ENCODE measurements at regions not wholly inside any gene's neighbourhood (a gene's known extent, or its start where the extent isn't known, plus 50 kb on each side); places are given as distances from the start of the nearest gene placed in this dataset.

DNA sequence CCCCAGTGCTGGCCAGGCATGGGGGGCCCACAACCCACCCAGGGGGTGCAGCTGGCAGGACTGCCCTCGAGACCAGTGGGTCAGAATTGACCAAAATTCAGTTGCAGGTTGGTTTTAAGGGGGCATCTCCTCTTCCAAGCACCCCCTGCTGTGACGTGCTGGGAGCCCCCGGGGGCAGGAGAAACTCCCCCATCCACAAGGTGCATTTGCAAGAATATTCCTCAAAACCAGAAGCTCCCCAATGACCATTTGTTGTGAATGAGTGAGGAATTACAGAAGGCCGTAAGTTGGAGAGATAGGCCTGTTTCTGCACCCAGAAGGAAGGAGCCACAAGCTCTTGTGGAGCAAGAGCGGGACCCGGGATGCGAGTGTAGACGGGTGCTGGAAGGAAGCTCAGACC is 414.5 kb downstream of the BRD1 start:
- Mint-ChIP-seq H3K4me1 (no peaks in the 10 kb centered on the region), H3K36me3 (ENCODE audit: low read depth) (no peaks in the 10 kb centered on the region), H3K27me3 (no peaks in the 10 kb centered on the region), H3K4me3 (no peak overlapping the region), H3K27ac (no peak overlapping the region), H3K9me3 (no peaks in the 10 kb centered on the region)
- ChIA-PET CTCF (no interaction called here), POLR2A (no interaction called here)
- no peak for DNase-seq

DNA sequence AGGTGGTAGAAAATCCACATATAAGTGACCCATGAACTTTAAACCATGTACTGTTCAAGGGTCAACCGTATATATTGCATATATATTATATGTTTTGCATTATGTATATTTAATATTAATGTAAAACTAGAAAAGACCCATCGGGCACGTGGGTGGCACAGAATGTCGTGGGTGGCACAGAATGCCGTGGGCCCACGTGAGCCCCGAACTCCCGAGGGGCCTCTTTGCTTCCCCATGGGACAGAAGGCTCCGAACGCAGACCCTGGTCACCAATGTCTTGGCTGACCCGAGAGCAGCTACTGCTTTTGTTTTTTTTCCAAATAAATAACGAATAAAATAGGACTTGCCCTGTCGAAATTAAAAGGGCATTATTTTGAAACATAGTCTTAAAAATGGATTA is 415.4 kb downstream of the BRD1 start:
- Mint-ChIP-seq H3K36me3 (ENCODE audit: low read depth) (no peaks in the 10 kb centered on the region), H3K27me3 (no peaks in the 10 kb centered on the region), H3K4me1 (no peaks in the 10 kb centered on the region), H3K9me3 (no peaks in the 10 kb centered on the region), H3K27ac (no peak overlapping the region), H3K4me3 (no peak overlapping the region)
- ChIA-PET CTCF (no interaction called here), POLR2A (no interaction called here)
- no peak for DNase-seq

DNA sequence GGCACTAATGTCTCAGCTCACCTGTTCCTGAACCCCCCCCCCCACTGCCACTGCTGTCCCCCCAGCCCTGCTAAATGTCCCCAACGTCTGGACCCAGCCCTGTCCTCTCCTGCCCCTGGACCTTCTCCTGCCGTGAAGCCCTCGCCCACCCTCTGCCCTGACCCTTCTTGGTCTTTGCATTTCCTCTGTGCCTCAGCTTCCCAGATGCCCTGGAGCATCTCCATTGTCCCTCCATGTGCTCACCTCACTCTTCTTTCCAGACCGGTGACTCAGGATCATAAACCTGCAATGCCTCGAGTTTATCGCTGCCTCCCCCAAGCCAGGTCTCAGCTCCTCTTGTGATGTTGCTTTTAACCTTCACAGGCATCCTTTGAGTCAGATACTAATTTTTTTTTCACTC is 416.4 kb downstream of the BRD1 start:
- Mint-ChIP-seq H3K4me3 (no peak overlapping the region), H3K9me3 (no peaks in the 10 kb centered on the region), H3K36me3 (ENCODE audit: low read depth) (no peaks in the 10 kb centered on the region), H3K27me3 (no peaks in the 10 kb centered on the region), H3K4me1 (no peaks in the 10 kb centered on the region), H3K27ac (no peak overlapping the region)
- POLR2A ChIA-PET, result no interaction called here
- DNase-seq, result no peak
- CTCF ChIA-PET, result no interaction called here

DNA sequence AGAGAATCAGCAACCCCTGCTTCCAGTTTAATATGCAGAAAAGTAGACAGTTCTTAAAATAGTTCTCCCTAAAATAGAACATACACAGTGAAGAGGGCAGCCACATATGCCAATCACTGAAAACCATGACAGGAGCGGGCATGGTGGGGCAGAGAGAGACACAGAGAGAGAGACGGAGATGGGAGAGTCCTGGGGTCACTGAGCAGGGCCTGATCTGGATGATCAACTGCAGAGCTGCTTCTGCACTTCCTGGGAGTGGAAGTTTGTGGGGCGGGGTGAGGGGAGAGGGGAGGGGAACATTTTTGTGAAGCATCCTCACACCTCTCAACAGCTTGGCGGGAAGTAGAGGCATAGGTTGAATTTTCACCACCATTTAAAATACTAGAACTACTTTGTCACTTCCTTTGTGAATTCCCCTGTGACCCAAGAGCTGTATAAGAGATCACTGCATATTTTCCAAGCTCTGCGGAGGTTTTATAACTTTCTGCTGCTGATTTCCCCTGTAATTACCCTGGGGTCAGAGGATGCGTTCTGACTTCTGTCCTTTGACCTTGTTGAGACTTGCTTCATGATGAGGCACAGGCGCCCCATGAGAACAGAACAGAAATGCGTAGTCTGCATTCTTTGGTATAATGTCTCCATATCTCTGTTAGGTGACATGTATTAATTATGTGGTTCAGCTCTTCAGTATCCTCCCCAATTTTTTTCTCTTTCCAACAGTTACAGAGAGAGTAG is 419.4 kb downstream of the BRD1 start:
- H3K4me3 Mint-ChIP-seq, result no peak overlapping the region
- H3K4me1 Mint-ChIP-seq, result no peaks in the 10 kb centered on the region
- DNase-seq, result no peak
- CTCF ChIA-PET, result interaction anchor here (0.7 kb wide), 1 partner anchor 16 kb away, joined by 4 read pairs; no protein-coding TSS in a partner anchor
- no peaks in the 10 kb centered on the region for H3K9me3 Mint-ChIP-seq
- H3K36me3 Mint-ChIP-seq (ENCODE audit: low read depth), result no peaks in the 10 kb centered on the region
- peaks cover 4% of the 10 kb centered on the region for H3K27me3 Mint-ChIP-seq
- POLR2A ChIA-PET, result no interaction called here
- no peak overlapping the region for H3K27ac Mint-ChIP-seq

DNA sequence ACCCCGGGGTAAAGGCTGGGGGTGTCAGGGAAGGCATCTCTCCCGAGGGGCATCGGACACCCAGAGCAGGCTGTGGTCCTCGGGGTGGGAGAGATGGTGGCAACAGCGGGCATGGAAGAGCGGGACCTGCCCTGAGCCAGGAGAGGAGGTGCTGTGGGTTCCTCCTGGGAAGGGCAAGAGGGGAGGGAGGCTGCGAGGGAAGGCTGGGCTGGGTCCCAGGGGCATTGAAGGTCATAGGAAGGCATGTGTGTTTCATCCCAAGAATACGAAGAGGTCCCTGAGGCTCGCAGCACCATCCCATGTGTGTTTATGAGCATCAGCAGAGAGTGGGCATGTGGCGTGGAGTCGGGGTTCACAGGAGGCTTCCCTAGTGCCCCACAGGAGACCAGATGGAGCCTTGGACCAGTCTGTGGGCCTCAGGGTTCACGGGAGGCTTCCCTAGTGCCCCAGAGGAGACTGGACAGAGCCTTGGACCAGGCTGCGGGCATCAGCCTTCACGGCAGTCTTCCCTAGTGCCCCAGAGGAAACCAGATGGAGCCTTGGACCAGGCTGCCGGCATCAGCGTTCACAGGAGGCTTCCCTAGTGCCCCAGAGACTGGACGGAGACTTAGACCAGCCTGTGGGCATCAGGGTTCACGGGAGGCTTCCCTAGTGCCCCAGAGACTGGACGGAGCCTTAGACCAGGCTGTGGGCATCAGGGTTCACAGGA is 420.6 kb downstream of the BRD1 start:
- Mint-ChIP-seq H3K4me1 (no peaks in the 10 kb centered on the region), H3K27me3 (peaks cover 4% of the 10 kb centered on the region)

DNA sequence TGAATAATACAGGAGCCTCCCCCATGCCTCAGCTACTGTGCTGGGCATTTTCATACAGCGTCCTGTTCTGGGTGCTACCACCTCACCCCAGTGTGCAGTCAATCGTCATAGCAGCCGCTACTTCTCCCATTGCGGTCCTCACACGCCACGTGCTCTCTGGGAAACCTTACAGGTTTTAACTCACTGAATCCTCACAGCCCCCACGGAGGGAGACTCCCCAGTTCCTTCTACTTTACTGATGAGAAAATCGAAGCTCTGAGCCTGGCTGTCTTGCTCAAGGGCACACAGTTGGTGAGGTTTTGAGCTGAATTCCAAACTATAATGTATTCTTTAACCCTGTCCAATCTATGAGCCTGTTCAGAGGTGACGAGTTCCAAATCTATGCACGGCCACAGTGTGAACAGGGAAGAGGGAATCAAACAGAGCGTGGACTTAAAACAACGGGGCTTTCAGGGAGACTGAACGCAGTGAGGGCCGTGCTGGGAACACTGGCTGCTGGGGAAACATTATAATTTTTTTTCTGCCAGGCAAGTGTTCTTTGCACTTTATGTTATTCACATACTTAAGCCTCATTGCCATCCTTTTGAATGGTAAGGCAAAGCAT is 421.5 kb downstream of the BRD1 start:
- ChIA-PET POLR2A (no interaction called here), CTCF (no interaction called here)
- Mint-ChIP-seq H3K27ac (no peak overlapping the region), H3K4me3 (no peak overlapping the region), H3K4me1 (no peaks in the 10 kb centered on the region), H3K36me3 (ENCODE audit: low read depth) (no peaks in the 10 kb centered on the region), H3K9me3 (no peaks in the 10 kb centered on the region), H3K27me3 (peaks cover 4% of the 10 kb centered on the region)
- DNase-seq, result no peak

More for the DNA sequence above, 420.6 kb downstream of the BRD1 start:
- Mint-ChIP-seq H3K36me3 (ENCODE audit: low read depth) (no peaks in the 10 kb centered on the region), H3K9me3 (no peaks in the 10 kb centered on the region), H3K4me3 (no peak overlapping the region), H3K27ac (no peak overlapping the region)
- no peak for DNase-seq
- ChIA-PET POLR2A (no interaction called here), CTCF (no interaction called here)

DNA sequence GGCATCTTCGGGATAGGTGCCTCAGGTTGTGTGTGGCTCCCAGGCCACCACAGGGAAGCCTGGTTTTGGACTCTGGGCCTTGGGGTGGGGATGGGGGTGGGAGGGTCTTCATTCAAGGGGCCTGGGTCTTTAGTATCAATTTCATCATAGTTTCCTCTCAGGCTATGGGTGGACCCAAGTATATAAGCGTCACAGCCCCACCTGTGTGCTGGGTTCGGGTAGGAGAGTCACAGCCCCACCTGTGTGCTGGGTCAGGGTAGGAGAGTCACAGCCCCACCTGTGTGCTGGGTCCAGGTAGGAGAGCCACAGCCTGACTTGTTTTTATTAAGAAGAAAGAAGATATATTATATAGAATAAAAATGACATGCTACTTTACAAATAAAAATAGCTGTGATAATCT is 422.1 kb downstream of the BRD1 start:
- POLR2A ChIA-PET, result no interaction called here

DNA sequence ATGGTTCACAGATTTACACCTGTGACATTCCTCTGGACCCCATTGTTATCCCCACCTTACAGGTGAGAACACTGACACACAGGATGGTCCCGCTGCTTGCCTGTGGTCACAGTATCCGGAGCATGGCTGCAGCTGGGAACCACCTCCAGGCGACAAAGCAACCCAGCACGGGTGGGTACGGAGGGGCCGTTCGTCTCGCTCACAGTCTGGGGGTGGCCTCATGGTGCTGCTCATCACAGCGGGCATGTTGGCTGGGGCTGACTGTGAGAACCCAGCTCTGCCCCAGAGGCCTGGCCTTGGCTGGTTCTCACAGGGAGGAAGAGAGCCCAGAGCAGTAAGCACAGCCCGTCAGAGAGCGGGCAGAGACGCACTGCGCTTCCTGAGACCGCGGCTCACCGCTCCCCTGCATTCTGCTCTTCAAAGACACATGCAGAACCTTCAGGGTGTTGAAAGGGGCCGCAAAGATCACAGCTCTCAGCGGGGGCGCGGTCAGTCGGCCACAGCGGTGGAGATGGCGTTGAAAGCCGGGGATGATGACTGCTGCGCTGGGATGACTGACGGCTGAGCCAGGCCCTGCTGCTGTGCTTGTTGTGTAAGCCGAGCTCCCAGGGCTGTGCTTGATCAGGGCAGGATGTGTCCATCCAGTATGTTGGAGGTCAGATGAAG is 423.0 kb downstream of the BRD1 start:
- no peak overlapping the region for H3K27ac Mint-ChIP-seq
- DNase-seq, result no peak
- H3K36me3 Mint-ChIP-seq (ENCODE audit: low read depth), result no peaks in the 10 kb centered on the region
- CTCF ChIA-PET, result no interaction called here
- peaks cover 4% of the 10 kb centered on the region for H3K27me3 Mint-ChIP-seq
- POLR2A ChIA-PET, result no interaction called here
- no peaks in the 10 kb centered on the region for H3K4me1 Mint-ChIP-seq
- no peaks in the 10 kb centered on the region for H3K9me3 Mint-ChIP-seq
- no peak overlapping the region for H3K4me3 Mint-ChIP-seq

More for the DNA sequence above, 422.1 kb downstream of the BRD1 start:
- Mint-ChIP-seq H3K4me1 (no peaks in the 10 kb centered on the region), H3K9me3 (no peaks in the 10 kb centered on the region), H3K4me3 (no peak overlapping the region), H3K36me3 (ENCODE audit: low read depth) (no peaks in the 10 kb centered on the region), H3K27ac (no peak overlapping the region), H3K27me3 (peaks cover 4% of the 10 kb centered on the region)
- DNase-seq, result no peak
- CTCF ChIA-PET, result no interaction called here

DNA sequence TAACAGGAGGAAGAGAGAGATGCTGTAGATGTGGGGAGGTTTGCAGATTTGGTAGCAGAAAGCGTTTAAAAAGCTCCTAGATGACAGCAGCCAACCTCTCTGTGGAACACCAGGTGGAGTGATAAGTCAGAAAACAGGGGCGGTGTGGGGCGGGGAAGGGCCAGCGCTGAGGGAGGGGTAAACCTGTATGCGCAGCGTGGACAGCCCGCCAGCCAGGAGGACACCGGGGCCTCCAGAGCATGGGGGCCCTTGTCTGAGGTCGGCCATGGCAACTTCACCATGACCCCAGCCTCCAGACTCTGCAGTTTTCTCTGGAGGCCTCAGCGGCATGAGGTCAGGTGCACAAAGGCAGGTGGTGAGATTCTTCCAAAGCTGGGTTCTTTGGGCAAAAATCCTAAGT is 423.7 kb downstream of the BRD1 start:
- Mint-ChIP-seq H3K4me3 (no peak overlapping the region), H3K27ac (no peak overlapping the region), H3K4me1 (no peaks in the 10 kb centered on the region), H3K36me3 (ENCODE audit: low read depth) (no peaks in the 10 kb centered on the region), H3K27me3 (peaks cover 4% of the 10 kb centered on the region), H3K9me3 (no peaks in the 10 kb centered on the region)
- DNase-seq, result no peak
- ChIA-PET CTCF (no interaction called here), POLR2A (no interaction called here)

DNA sequence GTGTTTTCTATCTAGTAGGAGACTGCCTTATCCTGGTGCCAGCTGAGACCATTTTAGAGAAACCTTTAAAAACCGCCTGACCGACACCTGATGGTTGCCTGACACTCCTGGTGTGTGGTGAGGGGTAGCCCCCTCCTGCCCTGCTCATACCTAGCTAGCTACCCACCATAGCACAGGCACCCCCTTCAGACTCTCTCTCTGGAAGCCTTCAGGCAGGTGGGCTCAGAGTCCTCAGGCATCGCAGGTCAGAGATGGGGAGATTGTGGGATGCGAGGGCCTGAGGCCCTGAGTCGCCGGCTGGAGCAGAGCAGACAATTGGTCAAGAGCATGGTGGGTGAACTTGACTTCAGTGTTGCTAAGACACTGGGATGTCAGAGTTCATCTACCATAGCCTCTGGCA is 424.6 kb downstream of the BRD1 start:
- CTCF ChIA-PET, result no interaction called here
- Mint-ChIP-seq H3K36me3 (ENCODE audit: low read depth) (no peaks in the 10 kb centered on the region), H3K4me3 (no peak overlapping the region), H3K4me1 (no peaks in the 10 kb centered on the region), H3K27ac (no peak overlapping the region), H3K9me3 (no peaks in the 10 kb centered on the region), H3K27me3 (peaks cover 4% of the 10 kb centered on the region)
- DNase-seq, result no peak
- POLR2A ChIA-PET, result no interaction called here

DNA sequence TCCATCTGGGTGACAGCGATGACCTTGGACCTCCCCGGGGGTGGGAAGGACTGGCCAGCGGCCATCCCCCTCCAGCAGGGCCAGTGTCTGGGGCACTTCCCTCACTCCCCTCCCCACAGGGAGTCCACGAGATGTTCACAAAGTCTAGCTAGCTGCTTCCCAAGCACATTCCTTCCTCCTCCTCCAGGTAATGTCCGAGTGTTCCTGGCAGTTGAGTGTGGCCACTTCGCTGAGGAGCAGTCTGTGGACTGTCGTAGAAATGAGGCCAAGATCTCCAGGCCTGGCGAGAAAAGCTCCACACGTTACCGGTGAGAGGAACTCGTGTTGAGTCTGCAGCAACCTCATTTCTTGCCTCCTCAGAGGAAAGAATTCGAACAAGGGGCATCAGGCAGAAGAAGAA is 425.5 kb downstream of the BRD1 start:
- H3K36me3 Mint-ChIP-seq (ENCODE audit: low read depth), result no peaks in the 10 kb centered on the region
- H3K27me3 Mint-ChIP-seq, result peaks cover 4% of the 10 kb centered on the region
- ChIA-PET CTCF (no interaction called here), POLR2A (no interaction called here)
- H3K27ac Mint-ChIP-seq, result no peak overlapping the region
- no peak overlapping the region for H3K4me3 Mint-ChIP-seq
- no peaks in the 10 kb centered on the region for H3K4me1 Mint-ChIP-seq
- H3K9me3 Mint-ChIP-seq, result no peaks in the 10 kb centered on the region
- DNase-seq, result no peak

DNA sequence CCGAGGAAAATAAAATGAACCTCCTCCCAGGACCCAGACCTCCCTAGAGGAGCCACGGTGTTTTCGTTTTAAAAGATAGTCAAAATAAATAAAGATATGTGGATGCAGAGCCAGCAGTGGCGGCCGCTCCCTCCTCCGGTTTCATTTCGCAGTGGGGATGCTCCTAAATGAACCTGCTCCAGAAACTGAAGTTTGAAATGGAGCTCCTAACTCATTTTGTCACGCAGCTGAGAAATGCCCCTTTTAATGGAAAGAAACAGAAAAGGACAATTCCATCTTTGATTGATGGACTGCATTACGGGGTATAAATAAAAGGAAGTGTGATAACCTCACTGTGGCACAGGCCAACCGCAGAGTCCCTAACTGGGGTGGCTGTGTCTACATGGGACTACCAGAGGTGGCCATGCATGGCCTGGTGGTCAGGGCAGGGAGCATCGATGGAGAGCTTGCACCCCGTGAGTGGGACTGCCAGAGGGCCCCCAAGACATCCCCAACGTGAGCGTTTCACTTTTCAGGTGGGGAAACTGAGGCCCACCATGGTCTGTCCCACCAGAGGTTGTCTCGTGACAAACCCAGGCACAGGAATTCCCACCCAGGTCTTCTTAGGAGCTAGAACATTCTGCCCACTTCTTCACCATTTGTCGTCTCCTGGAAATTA is 426.6 kb downstream of the BRD1 start:
- DNase-seq, result no peak
- no peak overlapping the region for H3K27ac Mint-ChIP-seq
- peaks cover 4% of the 10 kb centered on the region for H3K27me3 Mint-ChIP-seq
- H3K4me1 Mint-ChIP-seq, result no peaks in the 10 kb centered on the region
- H3K9me3 Mint-ChIP-seq, result no peaks in the 10 kb centered on the region
- ChIA-PET POLR2A (no interaction called here), CTCF (no interaction called here)
- H3K36me3 Mint-ChIP-seq (ENCODE audit: low read depth), result no peaks in the 10 kb centered on the region
- H3K4me3 Mint-ChIP-seq, result no peak overlapping the region

All from activated CD4-positive, alpha-beta T cell treated with anti-CD3 and anti-CD28 coated beads, Interleukin-2, amount 10 ng/mL, durations not matched to agents 7 days and 5 days (primary cell).